ENCODE measurements at regions not wholly inside any gene's neighbourhood (a gene's known extent, or its start where the extent isn't known, plus 50 kb on each side); places are given as distances from the start of the nearest gene placed in this dataset.
"Not testable (repeated sequence)": the region's sequence is repeated elsewhere in the genome, so short reads cannot be mapped to it uniquely, and the experiment has no call there.

DNA sequence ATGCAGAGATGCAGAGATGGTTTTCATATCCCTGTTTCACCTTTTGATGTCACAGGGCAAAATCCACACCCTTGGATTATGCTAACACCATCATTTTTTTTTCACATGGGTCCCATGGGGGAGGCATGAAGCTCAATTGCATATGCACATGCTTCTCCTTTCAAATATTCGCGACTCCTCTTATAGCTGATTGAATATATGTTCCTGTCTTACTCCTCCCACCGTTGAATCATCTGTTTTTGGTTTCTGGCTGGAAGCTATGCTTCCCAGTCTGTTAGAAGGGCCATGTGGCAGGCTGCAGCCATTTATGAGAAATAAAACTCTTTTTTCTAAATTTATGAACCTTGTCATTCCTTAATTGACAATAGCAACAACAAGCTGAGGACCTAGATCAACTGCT, 877.9 kb upstream of the CDH18 start:
- not testable (repeated sequence) for H3K9me3 Mint-ChIP-seq; H3K36me3 Mint-ChIP-seq (ENCODE audit: low read depth); DNase-seq; H3K4me1 Mint-ChIP-seq; H3K27me3 Mint-ChIP-seq (ENCODE audit: low read depth, poor library complexity); H3K27ac Mint-ChIP-seq; H3K4me3 Mint-ChIP-seq

DNA sequence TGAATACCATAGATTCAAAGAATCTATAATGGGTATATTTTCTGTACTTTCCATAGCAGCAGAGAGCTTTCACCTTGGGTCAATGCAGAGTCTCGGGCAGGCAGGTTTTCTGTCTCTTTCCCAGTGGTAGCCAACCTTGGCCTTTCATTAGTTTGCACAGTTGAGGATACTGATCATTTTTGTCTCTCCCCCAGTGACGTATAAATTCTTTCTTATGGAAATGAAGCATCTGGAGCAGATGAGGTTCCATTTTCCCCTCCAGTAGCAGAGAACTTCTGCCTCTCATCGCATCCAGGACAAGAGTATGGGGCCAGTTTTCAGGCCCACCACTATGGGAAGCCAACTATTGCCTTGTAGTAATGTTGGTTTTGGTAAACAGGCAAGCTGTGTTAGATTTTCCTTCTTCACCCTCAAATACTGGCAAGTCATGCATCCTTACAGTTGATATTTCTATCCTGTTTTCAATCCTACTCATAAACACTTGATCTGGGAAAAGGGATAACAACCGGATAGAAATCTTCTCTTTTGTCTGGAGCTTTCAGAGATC, 845.2 kb upstream of the CDH18 start:
- no peak overlapping the region for H3K27ac Mint-ChIP-seq
- H3K4me3 Mint-ChIP-seq: no peak overlapping the region
- no peaks in the 10 kb centered on the region for H3K4me1 Mint-ChIP-seq
- H3K27me3 Mint-ChIP-seq (ENCODE audit: low read depth, poor library complexity): no peaks in the 10 kb centered on the region
- TF ChIP-seq, protein P1, sequence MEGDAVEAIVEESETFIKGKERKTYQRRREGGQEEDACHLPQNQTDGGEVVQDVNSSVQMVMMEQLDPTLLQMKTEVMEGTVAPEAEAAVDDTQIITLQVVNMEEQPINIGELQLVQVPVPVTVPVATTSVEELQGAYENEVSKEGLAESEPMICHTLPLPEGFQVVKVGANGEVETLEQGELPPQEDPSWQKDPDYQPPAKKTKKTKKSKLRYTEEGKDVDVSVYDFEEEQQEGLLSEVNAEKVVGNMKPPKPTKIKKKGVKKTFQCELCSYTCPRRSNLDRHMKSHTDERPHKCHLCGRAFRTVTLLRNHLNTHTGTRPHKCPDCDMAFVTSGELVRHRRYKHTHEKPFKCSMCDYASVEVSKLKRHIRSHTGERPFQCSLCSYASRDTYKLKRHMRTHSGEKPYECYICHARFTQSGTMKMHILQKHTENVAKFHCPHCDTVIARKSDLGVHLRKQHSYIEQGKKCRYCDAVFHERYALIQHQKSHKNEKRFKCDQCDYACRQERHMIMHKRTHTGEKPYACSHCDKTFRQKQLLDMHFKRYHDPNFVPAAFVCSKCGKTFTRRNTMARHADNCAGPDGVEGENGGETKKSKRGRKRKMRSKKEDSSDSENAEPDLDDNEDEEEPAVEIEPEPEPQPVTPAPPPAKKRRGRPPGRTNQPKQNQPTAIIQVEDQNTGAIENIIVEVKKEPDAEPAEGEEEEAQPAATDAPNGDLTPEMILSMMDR (IDR thresholded peaks at IDR 0.05): no peak
- no peaks in the 10 kb centered on the region for H3K36me3 Mint-ChIP-seq (ENCODE audit: low read depth)
- no peak for DNase-seq
- H3K9me3 Mint-ChIP-seq: peaks cover under 1% of the 10 kb centered on the region

DNA sequence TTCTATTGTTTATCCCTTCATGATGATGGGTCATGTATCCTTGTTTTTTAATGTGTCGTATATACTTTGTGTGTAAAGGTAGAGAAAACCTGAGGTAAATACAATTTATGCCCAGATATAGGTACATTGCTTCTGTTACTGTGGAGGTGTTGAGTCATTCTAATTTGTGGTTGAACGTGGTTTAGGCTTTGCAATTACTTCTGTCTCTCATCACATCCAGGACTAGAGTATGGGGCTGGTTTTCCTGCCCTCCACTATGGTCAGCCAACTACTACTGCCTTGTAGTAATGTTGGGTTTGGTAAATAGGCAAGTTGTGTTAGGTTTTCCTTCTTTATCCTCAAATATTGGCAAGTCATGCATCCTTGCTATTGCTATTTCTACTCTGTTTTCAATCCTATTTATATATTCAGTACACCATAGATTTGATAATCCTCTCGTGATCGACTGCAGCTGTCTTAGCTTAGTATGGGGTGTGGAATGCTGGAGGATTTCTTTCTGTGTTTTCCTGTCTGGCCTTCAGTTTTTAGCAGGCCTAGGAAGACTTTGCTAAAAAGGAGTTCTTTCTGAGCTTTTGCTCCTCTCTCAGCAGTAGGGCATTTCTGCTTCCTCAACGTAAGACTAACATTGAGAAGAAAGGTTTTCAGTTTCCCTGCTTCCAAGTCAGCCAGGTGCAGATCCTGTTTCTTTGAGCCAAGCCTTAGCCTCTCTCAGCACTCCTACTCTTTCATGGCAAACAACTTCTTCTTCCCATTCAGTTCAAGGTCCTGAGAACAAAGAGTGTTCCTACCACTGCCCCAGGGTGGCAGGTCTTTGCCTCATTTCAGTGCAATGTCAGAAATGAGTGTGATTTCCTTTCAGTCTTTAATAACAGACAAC, 844.4 kb upstream of the CDH18 start:
- no peak for DNase-seq
- TF ChIP-seq, protein P1 (IDR thresholded peaks at IDR 0.05): no peak
- no peak overlapping the region for H3K27ac Mint-ChIP-seq

DNA sequence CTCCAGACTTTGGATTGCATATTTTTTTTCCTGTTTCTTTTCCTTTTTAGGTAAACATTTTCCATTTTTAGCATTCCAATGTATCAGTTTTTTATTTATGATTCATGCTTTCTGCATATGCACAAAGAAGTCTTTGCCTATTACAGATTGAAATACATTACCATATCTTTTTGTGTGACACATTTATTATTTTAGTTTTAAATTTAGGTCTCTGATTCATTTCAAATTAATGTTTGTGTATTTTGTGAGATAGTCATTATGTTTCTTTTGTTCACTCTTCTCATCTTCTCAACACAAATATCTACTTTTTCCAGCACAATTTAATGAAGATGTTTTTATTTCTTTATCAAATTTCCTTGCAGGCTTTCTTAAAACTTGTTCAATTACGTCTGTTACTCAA, 838.0 kb upstream of the CDH18 start:
- not testable (repeated sequence) for H3K9me3 Mint-ChIP-seq; H3K27ac Mint-ChIP-seq; H3K4me1 Mint-ChIP-seq; H3K27me3 Mint-ChIP-seq (ENCODE audit: low read depth, poor library complexity); H3K4me3 Mint-ChIP-seq; DNase-seq; H3K36me3 Mint-ChIP-seq (ENCODE audit: low read depth)

More for the DNA sequence above, 844.4 kb upstream of the CDH18 start:
- no peaks in the 10 kb centered on the region for H3K9me3 Mint-ChIP-seq
- no peaks in the 10 kb centered on the region for H3K27me3 Mint-ChIP-seq (ENCODE audit: low read depth, poor library complexity)
- H3K4me3 Mint-ChIP-seq: no peak overlapping the region
- no peaks in the 10 kb centered on the region for H3K4me1 Mint-ChIP-seq
- no peaks in the 10 kb centered on the region for H3K36me3 Mint-ChIP-seq (ENCODE audit: low read depth)

DNA sequence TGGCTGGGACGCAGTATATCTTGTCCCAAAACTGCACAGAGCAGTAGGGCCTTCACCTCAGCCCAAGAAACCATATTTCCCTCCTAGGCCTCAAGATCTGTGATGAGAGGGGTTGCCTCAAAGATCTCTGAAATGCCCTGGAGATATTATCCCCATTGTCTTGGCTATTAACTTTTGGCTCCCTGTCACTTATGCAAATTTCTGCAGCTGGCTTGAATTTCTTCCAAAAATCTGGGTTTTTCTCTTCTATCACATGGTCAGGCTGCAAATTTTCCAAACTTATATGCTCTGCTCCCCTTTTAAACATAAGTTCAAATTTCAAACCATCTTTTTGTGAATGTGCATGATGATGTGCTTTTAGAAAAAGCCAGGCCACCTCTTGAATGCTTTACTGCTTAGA, 809.2 kb upstream of the CDH18 start:
- not testable (repeated sequence) for DNase-seq; H3K27me3 Mint-ChIP-seq (ENCODE audit: low read depth, poor library complexity); H3K4me3 Mint-ChIP-seq; H3K27ac Mint-ChIP-seq; H3K9me3 Mint-ChIP-seq; H3K36me3 Mint-ChIP-seq (ENCODE audit: low read depth)
- H3K4me1 Mint-ChIP-seq: peaks cover 13% of the 10 kb centered on the region

DNA sequence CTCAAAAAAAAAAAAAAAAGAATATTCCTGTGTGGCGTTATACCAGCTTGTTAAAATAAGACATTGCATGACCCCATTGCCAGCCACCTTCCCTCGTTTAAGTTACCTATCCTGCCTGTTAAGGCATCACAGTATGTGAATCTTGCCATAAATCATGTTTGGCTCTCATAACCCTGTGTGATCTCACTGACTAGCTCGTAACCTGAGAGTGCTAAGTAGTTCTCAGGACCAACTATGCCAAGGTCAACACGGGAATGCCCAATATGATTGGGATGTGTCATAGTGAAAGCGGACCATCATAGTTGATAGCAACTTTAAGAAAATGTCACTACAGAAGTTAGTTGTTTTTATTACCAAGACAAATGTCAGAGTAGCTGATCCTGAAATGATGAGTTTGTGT, 796.8 kb upstream of the CDH18 start:
- H3K4me1 Mint-ChIP-seq; H3K27ac Mint-ChIP-seq; DNase-seq; H3K27me3 Mint-ChIP-seq (ENCODE audit: low read depth, poor library complexity); H3K4me3 Mint-ChIP-seq; H3K36me3 Mint-ChIP-seq (ENCODE audit: low read depth); H3K9me3 Mint-ChIP-seq: not testable (repeated sequence)

DNA sequence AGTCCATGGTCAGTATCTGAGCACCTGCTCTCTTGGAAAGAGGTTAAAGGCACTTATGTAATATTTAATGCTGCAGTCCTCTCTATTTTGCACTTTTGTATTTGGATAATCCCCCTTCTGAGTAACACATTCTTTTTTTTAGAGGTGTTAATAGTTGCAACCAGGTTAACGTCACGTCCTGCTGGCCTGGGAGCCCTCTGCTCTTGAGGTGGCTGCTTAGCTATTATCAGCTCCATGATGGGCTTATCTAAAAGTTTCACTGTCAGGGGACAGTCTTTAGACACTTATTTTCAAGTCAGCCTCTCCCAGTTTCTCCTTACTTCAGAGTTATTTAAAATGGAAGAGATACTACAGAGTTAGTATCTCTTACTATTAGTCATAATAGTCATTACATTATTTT, 795.5 kb upstream of the CDH18 start:
- H3K9me3 Mint-ChIP-seq; H3K36me3 Mint-ChIP-seq (ENCODE audit: low read depth); H3K27me3 Mint-ChIP-seq (ENCODE audit: low read depth, poor library complexity); DNase-seq; H3K4me3 Mint-ChIP-seq; H3K27ac Mint-ChIP-seq; H3K4me1 Mint-ChIP-seq: not testable (repeated sequence)

DNA sequence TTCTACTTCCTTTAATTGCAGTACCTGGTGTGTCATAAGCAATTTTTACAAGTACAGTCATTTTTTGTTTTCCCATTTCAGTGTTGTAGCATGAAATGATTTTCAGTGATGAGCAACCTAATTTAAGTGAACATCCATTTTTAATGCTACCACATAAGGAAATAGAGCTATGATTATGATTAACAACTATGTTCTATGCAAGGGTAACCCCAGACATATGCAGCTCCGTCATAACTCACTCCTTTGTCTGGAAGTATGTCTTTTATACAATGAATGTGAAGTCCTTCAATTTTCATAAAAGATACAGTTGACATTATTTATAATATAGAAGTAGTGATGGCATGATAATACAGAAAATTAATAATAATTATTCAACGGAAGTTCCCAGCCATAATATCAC, 783.3 kb upstream of the CDH18 start:
- H3K36me3 Mint-ChIP-seq (ENCODE audit: low read depth); H3K4me3 Mint-ChIP-seq; H3K27me3 Mint-ChIP-seq (ENCODE audit: low read depth, poor library complexity); H3K27ac Mint-ChIP-seq; H3K4me1 Mint-ChIP-seq; H3K9me3 Mint-ChIP-seq; DNase-seq: not testable (repeated sequence)

DNA sequence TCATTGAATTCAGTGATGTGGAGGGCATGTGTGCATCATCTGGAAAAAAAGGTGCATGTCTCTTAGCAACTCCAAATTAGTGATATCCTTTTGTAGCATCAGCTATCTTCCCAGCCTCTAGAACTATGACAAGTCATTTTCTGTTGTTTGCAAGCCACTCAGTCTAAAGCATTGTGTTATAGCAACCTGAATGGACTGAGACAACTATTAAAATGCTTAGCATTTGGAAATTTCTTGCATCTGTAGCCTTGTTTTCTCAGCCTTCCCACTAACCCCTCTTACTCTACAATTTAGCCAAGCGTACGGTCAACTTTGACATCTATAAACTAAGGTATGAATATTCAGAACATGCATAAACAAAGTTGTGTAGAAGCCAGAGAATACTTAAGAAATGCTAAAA, 777.1 kb upstream of the CDH18 start:
- H3K27me3 Mint-ChIP-seq (ENCODE audit: low read depth, poor library complexity); H3K9me3 Mint-ChIP-seq; H3K27ac Mint-ChIP-seq; H3K4me3 Mint-ChIP-seq; H3K4me1 Mint-ChIP-seq; H3K36me3 Mint-ChIP-seq (ENCODE audit: low read depth); DNase-seq: not testable (repeated sequence)

DNA sequence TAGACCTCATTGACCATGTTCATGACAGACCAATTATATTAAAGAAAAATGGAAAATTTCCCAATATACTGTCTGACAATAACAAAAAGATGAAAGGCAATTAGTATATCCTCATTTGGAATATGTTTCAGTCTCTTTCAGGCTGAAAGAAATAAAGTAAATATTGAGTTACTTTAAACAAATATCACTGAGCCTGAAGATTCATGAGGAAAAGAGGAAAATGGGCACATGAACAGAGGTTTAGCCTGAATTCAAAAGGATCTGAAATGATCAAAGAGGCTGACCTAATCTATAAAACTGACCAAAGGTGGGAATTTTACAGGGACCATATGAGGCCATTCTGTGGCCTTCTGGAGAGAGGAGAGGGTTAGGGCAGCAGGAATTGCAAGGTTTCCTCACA, 771.5 kb upstream of the CDH18 start:
- H3K27me3 Mint-ChIP-seq (ENCODE audit: low read depth, poor library complexity); H3K36me3 Mint-ChIP-seq (ENCODE audit: low read depth); H3K4me1 Mint-ChIP-seq; H3K9me3 Mint-ChIP-seq; H3K4me3 Mint-ChIP-seq; H3K27ac Mint-ChIP-seq; DNase-seq: not testable (repeated sequence)

DNA sequence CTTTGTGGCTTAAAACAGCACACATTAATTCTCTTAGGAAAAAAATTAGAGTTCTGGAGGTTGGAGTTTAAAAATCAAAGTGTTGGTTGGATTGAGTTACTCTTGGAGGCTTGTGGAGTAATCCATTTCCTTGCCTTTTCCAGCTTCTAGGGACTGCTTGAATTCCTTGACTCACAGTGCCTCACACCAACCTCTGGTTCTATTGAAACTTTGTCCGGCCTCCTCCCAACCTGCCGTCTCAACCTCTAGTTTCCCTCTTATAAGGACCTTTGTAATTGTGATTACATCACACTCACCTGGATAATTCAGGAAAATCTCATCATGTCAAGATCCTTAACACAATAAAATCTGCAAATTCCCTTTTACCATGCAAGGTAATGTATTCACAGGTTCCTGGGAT, 764.2 kb upstream of the CDH18 start:
- H3K27ac Mint-ChIP-seq; H3K4me3 Mint-ChIP-seq; H3K9me3 Mint-ChIP-seq; DNase-seq; H3K27me3 Mint-ChIP-seq (ENCODE audit: low read depth, poor library complexity); H3K36me3 Mint-ChIP-seq (ENCODE audit: low read depth); H3K4me1 Mint-ChIP-seq: not testable (repeated sequence)

DNA sequence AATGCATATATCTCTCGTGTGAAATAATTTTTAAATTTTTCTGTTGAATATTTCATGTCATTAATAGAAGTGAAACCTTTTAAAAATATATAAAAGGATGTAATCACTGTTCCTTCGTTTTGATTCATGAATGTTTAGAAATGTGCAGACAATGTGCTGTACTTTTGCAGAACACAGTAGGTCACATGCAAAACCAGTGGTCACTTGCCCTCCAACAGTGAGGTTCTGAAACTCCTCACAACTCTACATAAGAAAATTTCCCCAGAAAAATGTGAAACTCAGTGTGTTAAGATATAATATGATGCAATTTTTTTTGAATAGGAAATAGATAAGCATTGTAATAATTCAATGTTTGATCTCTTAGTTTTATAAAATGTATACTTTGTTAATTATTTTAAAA, 747.7 kb upstream of the CDH18 start:
- not testable (repeated sequence) for H3K36me3 Mint-ChIP-seq (ENCODE audit: low read depth); H3K27ac Mint-ChIP-seq; H3K9me3 Mint-ChIP-seq; H3K4me3 Mint-ChIP-seq; DNase-seq; H3K4me1 Mint-ChIP-seq; H3K27me3 Mint-ChIP-seq (ENCODE audit: low read depth, poor library complexity)

DNA sequence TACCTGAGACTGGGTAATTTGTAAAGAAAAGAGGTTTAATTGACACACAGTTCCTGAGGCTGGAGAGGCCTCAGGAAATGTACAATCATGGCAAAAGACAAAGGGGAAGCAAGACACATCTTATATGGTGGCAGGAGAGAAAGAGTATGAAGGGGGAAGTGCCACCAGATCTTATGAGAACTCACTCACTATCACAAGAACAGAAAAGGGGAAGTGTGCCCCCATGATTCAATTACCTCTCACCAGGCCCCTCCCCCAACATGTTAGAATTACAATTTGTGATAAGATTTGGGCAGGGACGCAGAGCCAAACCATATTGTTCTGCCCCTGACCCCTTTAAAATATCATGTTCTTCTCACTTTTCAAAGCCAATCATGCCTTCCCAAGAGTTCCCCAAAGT, 744.2 kb upstream of the CDH18 start:
- H3K36me3 Mint-ChIP-seq (ENCODE audit: low read depth); H3K27ac Mint-ChIP-seq; H3K9me3 Mint-ChIP-seq; H3K4me3 Mint-ChIP-seq; H3K27me3 Mint-ChIP-seq (ENCODE audit: low read depth, poor library complexity); DNase-seq; H3K4me1 Mint-ChIP-seq: not testable (repeated sequence)
